GM12891 (cell line): ENCODE measurements at regions not wholly inside any gene's neighbourhood (a gene's known extent, or its start where the extent isn't known, plus 50 kb on each side); places are given as distances from the start of the nearest gene placed in this dataset.

Experiments used
- POLR2A ChIP-seq: IDR thresholded peaks from 2 replicates; pipeline ENCODE4 v1.6.1; 2011; ENCODE audit warnings: low read depth, low read length, control low read depth
- POLR2AphosphoS5 ChIP-seq: IDR thresholded peaks from 2 replicates; pipeline ENCODE4 v1.6.1; 2011; ENCODE audit warnings: low read depth, low read length, control low read depth
- TAF1 ChIP-seq: IDR thresholded peaks from 2 replicates; pipeline ENCODE4 v1.6.1; 2011; ENCODE audit warnings: low read depth, low read length, control low read depth

- no peak for TF ChIP-seq POLR2A
- TF ChIP-seq POLR2AphosphoS5, result no peak
- no peak for TF ChIP-seq TAF1
Observed at GRCh38 chr2:76311728-76312127, 601.0 kb upstream of the GCFC2 start.
